Adipose tissue (tissue), 3 donors: ENCODE measurements at regions not wholly inside any gene's neighbourhood (a gene's known extent, or its start where the extent isn't known, plus 50 kb on each side); places are given as distances from the start of the nearest gene placed in this dataset.
"Not testable (repeated sequence)": the region's sequence is repeated elsewhere in the genome, so short reads cannot be mapped to it uniquely, and the experiment has no call there.

Source experiments
- H3K27ac ChIP-seq: one replicate; pipeline ENCODE4 v1.5.1; 2013; ENCODE audit warnings: low read depth, low read length
- WGBS, 3 donors: extraction: QIAGEN DNeasy Blood & Tissue Kit; methylation state at CpG; one replicate each; pipeline ENCODE4 v1.1.7; 2013; 5-methylcytosine and 5-hydroxymethylcytosine counted together
- donor health status: healthy with polysubstance abuse.
- donor health status: Bipolar disorder and iron deficiency.
- donor health status: healthy.

- no peak overlapping the region for H3K27ac ChIP-seq
- WGBS, 3 donors, result 58 to 73% (median 68%) methylated on average over 4 of the region's 4 CpGs
Observed at GRCh38 chr14:71783786-71784185, 148.4 kb upstream of the RGS6 start.

GRCh38 chr14:71789005-71789404 is 143.2 kb upstream of the RGS6 start:
- 45 to 79% (median 78%) methylated on average over 1 of the region's 1 CpG for WGBS, 3 donors
- H3K27ac ChIP-seq, result no peak overlapping the region

GRCh38 chr14:71799841-71800240 is 132.4 kb upstream of the RGS6 start:
- WGBS, 3 donors, result 63 to 83% (median 79%) methylated on average over 1 of the region's 1 CpG
- H3K27ac ChIP-seq, result no peak overlapping the region

GRCh38 chr14:71800878-71801277 is 131.4 kb upstream of the RGS6 start:
- 81 to 85% (median 85%) methylated on average over 4 of the region's 4 CpGs for WGBS, 3 donors

GRCh38 chr14:71803539-71804260 is 128.5 kb upstream of the RGS6 start:
- 79 to 89% (median 89%) methylated on average over 3 of the region's 3 CpGs for WGBS, 3 donors

More at GRCh38 chr14:71800878-71801277, 131.4 kb upstream of the RGS6 start:
- H3K27ac ChIP-seq, result no peak overlapping the region

GRCh38 chr14:71804992-71805391 is 127.2 kb upstream of the RGS6 start:
- no peak overlapping the region for H3K27ac ChIP-seq
- WGBS, 3 donors, result 69 to 88% (median 87%) methylated on average over 2 of the region's 2 CpGs

More at GRCh38 chr14:71803539-71804260, 128.5 kb upstream of the RGS6 start:
- no peak overlapping the region for H3K27ac ChIP-seq

GRCh38 chr14:71807049-71807448 is 125.2 kb upstream of the RGS6 start:
- H3K27ac ChIP-seq, result not testable (repeated sequence)
- 41 to 72% (median 67%) methylated on average over 4 of the region's 4 CpGs for WGBS, 3 donors

GRCh38 chr14:71810800-71811199 is 121.4 kb upstream of the RGS6 start:
- WGBS, 3 donors, result 74 to 90% (median 80%) methylated on average over 4 of the region's 4 CpGs
- not testable (repeated sequence) for H3K27ac ChIP-seq

GRCh38 chr14:71812693-71813092 is 119.5 kb upstream of the RGS6 start:
- no peak overlapping the region for H3K27ac ChIP-seq
- 72 to 89% (median 81%) methylated on average over 4 of the region's 4 CpGs for WGBS, 3 donors

GRCh38 chr14:71815110-71815509 is 117.1 kb upstream of the RGS6 start:
- no peak overlapping the region for H3K27ac ChIP-seq
- WGBS, 3 donors, result 30 to 39% (median 34%) methylated on average over 4 of the region's 4 CpGs

GRCh38 chr14:71824816-71825215 is 107.4 kb upstream of the RGS6 start:
- WGBS, 3 donors, result 65 to 74% (median 72%) methylated on average over 5 of the region's 5 CpGs
- no peak overlapping the region for H3K27ac ChIP-seq

GRCh38 chr14:71833476-71833875 is 98.8 kb upstream of the RGS6 start:
- 44 to 70% (median 68%) methylated on average over 3 of the region's 3 CpGs for WGBS, 3 donors
- no peak overlapping the region for H3K27ac ChIP-seq

- WGBS, 3 donors, result 53 to 62% (median 60%) methylated on average over 4 of the region's 4 CpGs
Observed at GRCh38 chr14:71834284-71835204, 97.7 kb upstream of the RGS6 start.

GRCh38 chr14:71852181-71852580 is 80.0 kb upstream of the RGS6 start:
- no peak overlapping the region for H3K27ac ChIP-seq

More at GRCh38 chr14:71834284-71835204, 97.7 kb upstream of the RGS6 start:
- no peak overlapping the region for H3K27ac ChIP-seq

- H3K27ac ChIP-seq, result no peak overlapping the region
- 82 to 98% (median 88%) methylated on average over 1 of the region's 1 CpG for WGBS, 3 donors
Observed at GRCh38 chr14:71855399-71856036, 76.7 kb upstream of the RGS6 start.

- WGBS, 3 donors, result 44 to 78% (median 62%) methylated on average over 9 of the region's 9 CpGs
- no peak overlapping the region for H3K27ac ChIP-seq
Observed at GRCh38 chr14:71856199-71856919, 75.9 kb upstream of the RGS6 start.

GRCh38 chr14:71863049-71863448 is 69.2 kb upstream of the RGS6 start:
- 78 to 85% (median 83%) methylated on average over 3 of the region's 3 CpGs for WGBS, 3 donors
- no peak overlapping the region for H3K27ac ChIP-seq

GRCh38 chr14:71863766-71864165 is 68.5 kb upstream of the RGS6 start:
- no peak overlapping the region for H3K27ac ChIP-seq
- WGBS, 3 donors, result 55 to 79% (median 73%) methylated on average over 3 of the region's 3 CpGs
